Colonic mucosa (tissue), 4 donors: ENCODE measurements at regions not wholly inside any gene's neighbourhood (a gene's known extent, or its start where the extent isn't known, plus 50 kb on each side); places are given as distances from the start of the nearest gene placed in this dataset.
"Not testable (repeated sequence)": the region's sequence is repeated elsewhere in the genome, so short reads cannot be mapped to it uniquely, and the experiment has no call there.

Experiments
- DNase-seq: peaks from one replicate; pipeline ENCODE4 v3.0.0-alpha.2; 2020
- H3K27ac ChIP-seq: fragments of 200-600 bp; one replicate; pipeline ENCODE4 v1.8.0; 2021
- H3K27me3 ChIP-seq: fragments of 200-600 bp; one replicate; pipeline ENCODE4 v1.8.0; 2021
- H3K36me3 ChIP-seq: fragments of 200-600 bp; one replicate; pipeline ENCODE4 v1.8.0; 2021
- H3K4me1 ChIP-seq: fragments of 200-600 bp; one replicate; pipeline ENCODE4 v1.8.0; 2021; ENCODE audit warnings: mild to moderate bottlenecking
- H3K4me3 ChIP-seq: fragments of 200-600 bp; one replicate; pipeline ENCODE4 v1.8.0; 2021
- H3K9ac ChIP-seq, 2 donors: one replicate each; pipeline ENCODE4 v1.7.0; 2013; ENCODE audit warnings: control low read depth in 2 of 2, low read depth in 2 of 2, low read length in 2 of 2
- H3K9me3 ChIP-seq: fragments of 200-600 bp; one replicate; pipeline ENCODE4 v1.8.0; 2021
- CTCF ChIP-seq: fragments of 200-600 bp; IDR thresholded peaks from one replicate; pipeline ENCODE4 v1.8.0; 2022; ENCODE audit warnings: antibody characterized with exemption, mild to moderate bottlenecking
- intact Hi-C: fragments of 100-400 bp; cut with DNase I; formaldehyde crosslinking; loops from one replicate; pipeline ENCODE4 v1.14.1; 2022
- donor health status: healthy.
- donor health status: DM: no; HTN: no; CAD: no.
- donor health status: DM: no; HTN: no; CAD: no.

DNA sequence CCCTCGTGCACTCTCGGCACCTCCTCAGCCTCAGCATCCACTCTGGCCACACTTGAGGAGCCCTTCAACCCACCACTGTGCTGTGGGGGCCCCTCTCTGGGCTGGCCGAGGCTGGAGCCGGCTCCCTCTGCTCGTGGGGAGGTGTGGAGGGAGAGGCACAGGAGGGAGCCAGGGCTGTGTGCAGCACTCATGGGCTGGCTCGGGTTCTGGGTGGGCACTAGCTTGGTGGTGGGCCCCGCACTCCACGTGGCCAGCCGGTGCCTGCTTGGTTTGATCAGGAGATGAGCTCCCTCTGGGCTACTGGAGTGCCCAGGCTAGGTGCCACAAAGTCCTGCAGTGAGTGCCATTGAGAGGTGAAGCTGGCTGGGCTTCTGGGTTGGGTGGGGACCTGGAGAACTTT is 949.4 kb upstream of the GJE1 start:
- intact Hi-C loops: no loop called here
- Histone ChIP-seq H3K36me3 (no peaks in the 10 kb centered on the region), H3K4me1 (no peaks in the 10 kb centered on the region), H3K27me3 (no peaks in the 10 kb centered on the region), H3K9ac (no peak overlapping the region), H3K4me3 (no peak overlapping the region), H3K9me3 (no peaks in the 10 kb centered on the region), H3K27ac (no peak overlapping the region)
- no peak for TF ChIP-seq CTCF
- DNase-seq: no peak

GRCh38 chr6:141175458-141175857 is 957.3 kb upstream of the GJE1 start:
- H3K9ac ChIP-seq, H3K4me3 ChIP-seq, H3K27ac ChIP-seq, H3K9me3 ChIP-seq, intact Hi-C loops, H3K36me3 ChIP-seq, H3K27me3 ChIP-seq, DNase-seq, H3K4me1 ChIP-seq: not testable (repeated sequence)

- no peaks in the 10 kb centered on the region for H3K27me3 ChIP-seq
- H3K36me3 ChIP-seq: no peaks in the 10 kb centered on the region
- no peaks in the 10 kb centered on the region for H3K4me1 ChIP-seq
- TF ChIP-seq CTCF: no peak
- intact Hi-C loops: no loop called here
- H3K4me3 ChIP-seq: no peak overlapping the region
- H3K9me3 ChIP-seq: no peaks in the 10 kb centered on the region
- DNase-seq: no peak
- H3K9ac ChIP-seq: no peak overlapping the region
- no peak overlapping the region for H3K27ac ChIP-seq
Measured at GRCh38 chr6:141174932-141175331, 957.8 kb upstream of the GJE1 start.

GRCh38 chr6:141173529-141173928 is 959.2 kb upstream of the GJE1 start:
- TF ChIP-seq CTCF: no peak
- Histone ChIP-seq H3K4me1 (no peaks in the 10 kb centered on the region), H3K36me3 (no peaks in the 10 kb centered on the region), H3K4me3 (no peak overlapping the region), H3K9ac (no peak overlapping the region), H3K9me3 (no peaks in the 10 kb centered on the region), H3K27ac (no peak overlapping the region), H3K27me3 (no peaks in the 10 kb centered on the region)
- intact Hi-C loops: no loop called here
- no peak for DNase-seq

DNA sequence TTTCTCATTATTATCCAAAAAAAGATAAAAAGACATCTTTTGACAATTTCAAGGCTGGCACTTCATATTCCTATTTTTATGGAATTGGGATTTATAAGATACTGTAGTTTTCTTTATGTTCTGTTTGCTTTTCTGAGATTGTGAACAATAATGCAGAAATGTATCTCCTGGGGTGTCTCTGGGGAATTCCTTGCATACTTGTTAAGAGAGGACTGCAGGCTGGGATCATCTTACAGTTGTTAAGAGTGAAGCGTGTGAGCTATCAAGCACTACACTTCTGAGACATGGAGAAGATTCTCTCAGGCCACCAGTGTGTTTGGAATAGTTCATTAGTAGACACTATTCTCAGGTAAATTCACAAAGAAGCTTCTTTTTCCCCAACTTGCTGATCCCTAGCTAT is 963.3 kb upstream of the GJE1 start:
- no peak overlapping the region for H3K27ac ChIP-seq
- intact Hi-C loops: no loop called here
- no peak overlapping the region for H3K4me3 ChIP-seq
- no peaks in the 10 kb centered on the region for H3K4me1 ChIP-seq
- H3K9ac ChIP-seq: no peak overlapping the region
- no peaks in the 10 kb centered on the region for H3K9me3 ChIP-seq
- no peak for TF ChIP-seq CTCF
- no peaks in the 10 kb centered on the region for H3K36me3 ChIP-seq
- DNase-seq: no peak
- no peaks in the 10 kb centered on the region for H3K27me3 ChIP-seq

- H3K4me3 ChIP-seq: no peak overlapping the region
- no peaks in the 10 kb centered on the region for H3K4me1 ChIP-seq
- no peak overlapping the region for H3K9ac ChIP-seq
- no peaks in the 10 kb centered on the region for H3K9me3 ChIP-seq
- H3K36me3 ChIP-seq: no peaks in the 10 kb centered on the region
- no peak overlapping the region for H3K27ac ChIP-seq
- TF ChIP-seq CTCF: no peak
- DNase-seq: no peak
- H3K27me3 ChIP-seq: no peaks in the 10 kb centered on the region
- intact Hi-C loops: no loop called here
Measured at GRCh38 chr6:141167945-141168344, 964.8 kb upstream of the GJE1 start.
